Choroid plexus epithelial cell (primary cell): ENCODE measurements at regions not wholly inside any gene's neighbourhood (a gene's known extent, or its start where the extent isn't known, plus 50 kb on each side); places are given as distances from the start of the nearest gene placed in this dataset.

ENCODE experiments used
- DNase-seq: peaks from one replicate; pipeline ENCODE4 v3.0.0-alpha.2; 2010; ENCODE audit warnings: low read depth
- H3K4me3 ChIP-seq: 2 replicates; pipeline ENCODE4 v1.5.1; 2011; ENCODE audit warnings: low read depth, mild to moderate bottlenecking, control low read depth, low read length, moderate library complexity
- CTCF ChIP-seq: conservative IDR thresholded peaks from 2 replicates; pipeline ENCODE4 v1.5.1; 2011; ENCODE audit warnings: low read depth, mild to moderate bottlenecking, control low read depth, inconsistent platforms, low read length, moderate library complexity

- no peak for TF ChIP-seq CTCF
- no peak for DNase-seq
- no peak overlapping the region for H3K4me3 ChIP-seq
Observed at GRCh38 chr4:59841698-59842097, 1358.4 kb upstream of the ADGRL3 start.

- no peak overlapping the region for H3K4me3 ChIP-seq
- no peak for DNase-seq
- TF ChIP-seq CTCF, result no peak
Observed at GRCh38 chr4:59848457-59848856, 1351.7 kb upstream of the ADGRL3 start.

- no peak for TF ChIP-seq CTCF
- DNase-seq, result no peak
- no peak overlapping the region for H3K4me3 ChIP-seq
Observed at GRCh38 chr4:59855630-59856352, 1344.3 kb upstream of the ADGRL3 start.

GRCh38 chr4:59869056-59869455, 1331.1 kb upstream of the ADGRL3 start:
- no peak for DNase-seq
- H3K4me3 ChIP-seq, result no peak overlapping the region
- no peak for TF ChIP-seq CTCF

- no peak overlapping the region for H3K4me3 ChIP-seq
- TF ChIP-seq CTCF, result no peak
- no peak for DNase-seq
Observed at GRCh38 chr4:59869559-59869958, 1330.6 kb upstream of the ADGRL3 start.

- H3K4me3 ChIP-seq, result no peak overlapping the region
- DNase-seq, result no peak
- TF ChIP-seq CTCF, result no peak
Observed at GRCh38 chr4:59881632-59882031, 1318.5 kb upstream of the ADGRL3 start.

GRCh38 chr4:59904331-59904730, 1295.8 kb upstream of the ADGRL3 start:
- DNase-seq, result no peak
- no peak overlapping the region for H3K4me3 ChIP-seq
- TF ChIP-seq CTCF, result no peak
